GM10266 (cell line): ENCODE measurements at regions not wholly inside any gene's neighbourhood (a gene's known extent, or its start where the extent isn't known, plus 50 kb on each side); places are given as distances from the start of the nearest gene placed in this dataset.

Experiments used
- DNase-seq: peaks from one replicate; pipeline ENCODE4 v3.0.0; 2012; ENCODE audit errors: extremely low spot score
- TF ChIP-seq, protein P1 (sequence below): IDR thresholded peaks from 2 replicates; pipeline ENCODE4 v1.5.1; 2012; ENCODE audit warnings: mild to moderate bottlenecking, low read depth; ENCODE audit not compliant: control insufficient read depth, insufficient read depth; ENCODE audit errors: missing control alignments

GRCh38 chr1:29669912-29670311 is 433.6 kb downstream of the PTPRU start:
- TF ChIP-seq, protein P1, sequence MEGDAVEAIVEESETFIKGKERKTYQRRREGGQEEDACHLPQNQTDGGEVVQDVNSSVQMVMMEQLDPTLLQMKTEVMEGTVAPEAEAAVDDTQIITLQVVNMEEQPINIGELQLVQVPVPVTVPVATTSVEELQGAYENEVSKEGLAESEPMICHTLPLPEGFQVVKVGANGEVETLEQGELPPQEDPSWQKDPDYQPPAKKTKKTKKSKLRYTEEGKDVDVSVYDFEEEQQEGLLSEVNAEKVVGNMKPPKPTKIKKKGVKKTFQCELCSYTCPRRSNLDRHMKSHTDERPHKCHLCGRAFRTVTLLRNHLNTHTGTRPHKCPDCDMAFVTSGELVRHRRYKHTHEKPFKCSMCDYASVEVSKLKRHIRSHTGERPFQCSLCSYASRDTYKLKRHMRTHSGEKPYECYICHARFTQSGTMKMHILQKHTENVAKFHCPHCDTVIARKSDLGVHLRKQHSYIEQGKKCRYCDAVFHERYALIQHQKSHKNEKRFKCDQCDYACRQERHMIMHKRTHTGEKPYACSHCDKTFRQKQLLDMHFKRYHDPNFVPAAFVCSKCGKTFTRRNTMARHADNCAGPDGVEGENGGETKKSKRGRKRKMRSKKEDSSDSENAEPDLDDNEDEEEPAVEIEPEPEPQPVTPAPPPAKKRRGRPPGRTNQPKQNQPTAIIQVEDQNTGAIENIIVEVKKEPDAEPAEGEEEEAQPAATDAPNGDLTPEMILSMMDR, result no peak
- DNase-seq, result no peak

DNA sequence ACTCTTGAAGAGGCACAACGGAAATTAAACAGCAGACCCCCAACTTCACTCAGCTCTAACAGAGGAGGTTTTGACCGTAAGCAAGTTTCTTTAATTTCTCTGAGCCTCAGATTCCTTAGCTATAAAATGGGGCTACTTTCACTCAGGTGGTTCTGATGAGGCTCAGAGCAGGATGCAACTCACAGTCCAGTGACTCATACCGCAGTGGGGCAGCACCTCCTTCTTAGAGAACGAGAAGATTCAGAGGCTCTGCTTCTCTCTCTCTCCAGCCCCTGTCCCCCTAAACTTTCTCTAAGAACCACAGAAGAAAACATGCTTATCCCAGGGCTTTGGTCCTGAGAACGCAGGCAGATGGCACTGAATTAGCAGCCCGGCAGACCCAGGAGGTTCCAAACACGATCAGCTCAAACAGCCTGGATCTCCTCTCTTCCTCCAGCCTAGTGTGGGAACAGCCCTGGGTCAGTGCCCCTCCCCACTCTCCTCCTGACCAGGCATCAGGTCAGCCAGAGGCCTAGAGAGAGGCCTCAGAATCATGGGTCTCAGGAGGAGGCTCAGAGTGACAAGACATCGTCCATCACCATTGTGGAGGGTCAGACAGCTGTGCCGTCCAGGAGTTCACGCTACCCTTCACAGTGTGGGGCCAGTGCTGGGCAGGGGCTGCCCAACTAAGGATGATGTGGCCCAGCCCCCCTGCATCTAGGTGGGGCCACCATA is 433.0 kb downstream of the PTPRU start:
- TF ChIP-seq, protein P1, result no peak
- DNase-seq, result no peak

DNA sequence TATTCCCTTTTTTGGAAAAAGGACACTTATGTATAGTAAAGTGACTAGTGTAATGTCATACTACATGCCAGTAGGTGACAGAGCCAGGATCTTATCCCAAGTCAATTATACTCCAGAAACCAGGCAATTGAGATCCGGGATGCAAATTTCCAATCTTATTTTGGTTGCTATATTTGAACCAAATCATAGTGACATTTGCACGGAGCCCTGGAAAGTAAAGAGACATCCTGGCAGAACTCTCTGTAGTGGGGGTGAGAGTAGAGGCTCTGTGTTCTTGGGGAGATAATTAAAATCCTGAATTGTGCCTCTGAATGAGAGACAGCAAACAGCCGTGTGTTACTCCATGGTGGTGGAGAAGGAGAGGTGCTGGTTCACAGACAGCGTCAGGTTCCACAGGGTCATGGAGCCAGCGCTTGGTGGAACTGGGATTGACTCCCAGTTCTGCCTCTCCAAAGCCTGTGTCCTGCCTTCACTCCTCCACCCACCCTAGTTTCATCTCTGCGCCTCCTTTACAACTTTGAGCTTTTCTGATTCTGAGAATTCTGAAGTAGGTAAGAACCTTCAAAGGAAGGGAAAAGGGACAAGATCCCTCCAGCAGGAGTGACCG is 432.3 kb downstream of the PTPRU start:
- no peak for DNase-seq
- TF ChIP-seq, protein P1, result no peak

- TF ChIP-seq, protein P1, result no peak
- DNase-seq, result no peak
These were observed 431.6 kb downstream of the PTPRU start for GRCh38 chr1:29667951-29668350.

- TF ChIP-seq, protein P1, result no peak
- DNase-seq, result no peak
These were observed 428.4 kb downstream of the PTPRU start for GRCh38 chr1:29664711-29665110.

GRCh38 chr1:29658688-29659087 is 422.4 kb downstream of the PTPRU start:
- TF ChIP-seq, protein P1, result no peak
- no peak for DNase-seq

DNA sequence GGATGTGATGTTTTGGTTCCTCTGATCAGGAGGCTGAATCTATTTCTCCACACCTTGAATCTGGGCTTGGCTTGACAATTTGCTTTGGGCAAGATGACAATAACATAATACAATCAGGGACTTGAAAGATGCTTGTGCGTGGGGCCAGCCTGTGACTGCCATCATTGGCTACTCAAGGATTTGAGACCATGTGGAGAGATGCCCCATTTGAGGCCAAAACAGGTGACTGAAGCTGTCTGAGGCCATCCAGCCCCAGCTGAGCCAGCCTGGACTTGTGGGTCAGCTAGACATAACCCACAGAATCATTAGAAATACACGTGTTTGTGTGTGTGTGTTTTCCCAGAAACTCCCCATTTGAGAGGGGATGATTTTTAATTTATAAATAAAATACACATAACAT is 421.5 kb downstream of the PTPRU start:
- TF ChIP-seq, protein P1, result no peak
- no peak for DNase-seq
